ENCODE measurements at regions not wholly inside any gene's neighbourhood (a gene's known extent, or its start where the extent isn't known, plus 50 kb on each side); places are given as distances from the start of the nearest gene placed in this dataset.
"Not testable (repeated sequence)": the region's sequence is repeated elsewhere in the genome, so short reads cannot be mapped to it uniquely, and the experiment has no call there.

DNA sequence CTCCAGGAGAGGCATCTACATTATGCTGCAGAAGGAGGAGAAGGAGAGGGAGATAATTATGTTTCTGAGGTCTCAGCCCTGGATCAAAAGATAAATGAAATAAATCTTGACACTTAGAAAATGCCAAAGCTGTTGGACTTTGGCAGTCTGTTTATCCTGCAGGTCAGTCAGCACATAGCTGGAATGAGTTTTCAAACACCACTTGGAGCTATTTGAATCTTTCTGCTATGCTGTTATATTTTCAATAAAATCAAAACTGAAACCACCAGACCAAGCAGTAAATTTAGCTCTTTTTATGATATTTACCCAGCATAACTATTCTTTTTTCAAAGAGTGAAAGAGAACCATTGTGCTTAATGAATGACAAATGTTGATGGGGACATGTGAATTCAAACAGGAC, 505.1 kb upstream of the ITGA1 start:
- TF ChIP-seq CTCF (IDR thresholded peaks at IDR 0.05; ENCODE audit: insufficient read depth, low read length, poor library complexity, severe bottlenecking): no peak
- no peak for DNase-seq (ENCODE audit: extremely low read depth, insufficient read length)
- no peak overlapping the region for H3K4me3 ChIP-seq (replicated peaks; ENCODE audit: low read depth, low read length)

GRCh38 chr5:52283221-52283620, 504.5 kb upstream of the ITGA1 start:
- no peak for TF ChIP-seq CTCF (IDR thresholded peaks at IDR 0.05; ENCODE audit: insufficient read depth, low read length, poor library complexity, severe bottlenecking)
- Histone ChIP-seq H3K36me3 (ENCODE audit: control insufficient read depth, insufficient read depth, low read length) (no peaks in the 10 kb centered on the region), H3K4me3 (replicated peaks; ENCODE audit: low read depth, low read length) (no peak overlapping the region), H3K27me3 (replicated peaks; ENCODE audit: control insufficient read depth, insufficient read depth, low read length) (no peaks in the 10 kb centered on the region)
- no peak for DNase-seq (ENCODE audit: extremely low read depth, insufficient read length)

More for the DNA sequence above, 505.1 kb upstream of the ITGA1 start:
- Histone ChIP-seq H3K27me3 (replicated peaks; ENCODE audit: control insufficient read depth, insufficient read depth, low read length) (no peaks in the 10 kb centered on the region), H3K36me3 (ENCODE audit: control insufficient read depth, insufficient read depth, low read length) (no peaks in the 10 kb centered on the region)

DNA sequence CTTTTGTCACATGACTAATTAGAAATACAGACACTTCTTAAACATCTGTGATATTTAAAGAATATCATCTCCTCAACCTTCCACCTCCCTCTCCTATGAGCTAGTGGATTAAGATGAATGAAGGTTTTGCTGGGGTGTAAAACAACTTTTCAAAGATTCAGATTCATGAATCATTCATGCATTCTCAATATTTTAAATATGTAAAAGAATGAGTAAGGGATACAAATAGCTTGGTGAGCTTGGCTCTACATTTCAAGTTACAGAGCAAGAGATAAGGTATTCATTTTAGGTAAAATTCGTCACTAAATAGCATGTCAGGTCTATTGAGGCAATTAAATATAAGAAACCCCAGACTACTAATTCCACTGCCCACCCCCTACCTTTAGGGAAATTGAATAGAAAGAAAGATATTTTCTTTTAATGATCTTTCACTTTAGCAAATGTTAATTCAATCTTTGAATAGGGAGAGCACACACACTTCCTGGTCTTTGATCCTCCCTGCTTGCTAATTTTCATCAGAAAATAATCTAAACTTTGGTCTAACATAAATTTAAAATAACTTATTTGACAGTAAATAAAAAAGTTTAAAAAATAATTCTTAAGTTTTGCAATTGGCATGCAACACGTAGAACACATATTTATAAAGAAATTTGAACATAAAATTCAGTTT, 486.9 kb upstream of the ITGA1 start:
- TF ChIP-seq CTCF (IDR thresholded peaks at IDR 0.05; ENCODE audit: insufficient read depth, low read length, poor library complexity, severe bottlenecking): no peak

GRCh38 chr5:52304816-52305215, 482.9 kb upstream of the ITGA1 start:
- not testable (repeated sequence) for H3K27me3 ChIP-seq (replicated peaks; ENCODE audit: control insufficient read depth, insufficient read depth, low read length); H3K4me3 ChIP-seq (replicated peaks; ENCODE audit: low read depth, low read length); DNase-seq (ENCODE audit: extremely low read depth, insufficient read length); H3K36me3 ChIP-seq (ENCODE audit: control insufficient read depth, insufficient read depth, low read length)

More for the DNA sequence above, 486.9 kb upstream of the ITGA1 start:
- no peaks in the 10 kb centered on the region for H3K27me3 ChIP-seq (replicated peaks; ENCODE audit: control insufficient read depth, insufficient read depth, low read length)
- no peak for DNase-seq (ENCODE audit: extremely low read depth, insufficient read length)
- H3K36me3 ChIP-seq (ENCODE audit: control insufficient read depth, insufficient read depth, low read length): no peaks in the 10 kb centered on the region
- H3K4me3 ChIP-seq (replicated peaks; ENCODE audit: low read depth, low read length): no peak overlapping the region

DNA sequence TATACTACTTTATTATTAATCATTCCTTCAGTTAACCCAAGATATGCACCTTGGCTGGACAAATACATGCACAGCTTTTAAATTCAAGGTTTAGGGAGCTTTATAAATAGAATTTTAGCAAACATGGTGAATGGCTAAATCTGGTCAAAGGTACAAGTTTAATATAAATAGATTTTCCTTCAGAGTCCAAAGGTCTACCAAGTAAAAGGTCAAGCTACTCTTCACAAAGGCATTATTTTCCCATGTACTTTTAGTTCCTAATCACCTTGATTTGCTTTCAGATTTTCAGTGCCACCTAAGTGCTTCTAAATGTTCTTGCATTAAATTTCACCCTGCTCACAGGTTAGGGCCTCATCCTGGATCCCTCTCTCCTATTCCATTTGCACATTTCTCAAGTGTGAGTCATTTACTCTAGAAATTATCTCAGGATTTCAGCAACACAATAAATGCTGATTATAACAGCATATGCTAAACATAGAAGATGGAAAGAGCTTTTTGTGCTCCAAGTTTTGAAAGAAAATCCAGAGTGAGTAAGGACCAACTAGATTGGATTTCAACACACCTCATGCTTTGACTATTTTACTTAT, 459.4 kb upstream of the ITGA1 start:
- no peak for TF ChIP-seq CTCF (IDR thresholded peaks at IDR 0.05; ENCODE audit: insufficient read depth, low read length, poor library complexity, severe bottlenecking)
- Histone ChIP-seq H3K27me3 (replicated peaks; ENCODE audit: control insufficient read depth, insufficient read depth, low read length) (no peaks in the 10 kb centered on the region), H3K36me3 (ENCODE audit: control insufficient read depth, insufficient read depth, low read length) (no peaks in the 10 kb centered on the region), H3K4me3 (replicated peaks; ENCODE audit: low read depth, low read length) (no peak overlapping the region)
- no peak for DNase-seq (ENCODE audit: extremely low read depth, insufficient read length)

DNA sequence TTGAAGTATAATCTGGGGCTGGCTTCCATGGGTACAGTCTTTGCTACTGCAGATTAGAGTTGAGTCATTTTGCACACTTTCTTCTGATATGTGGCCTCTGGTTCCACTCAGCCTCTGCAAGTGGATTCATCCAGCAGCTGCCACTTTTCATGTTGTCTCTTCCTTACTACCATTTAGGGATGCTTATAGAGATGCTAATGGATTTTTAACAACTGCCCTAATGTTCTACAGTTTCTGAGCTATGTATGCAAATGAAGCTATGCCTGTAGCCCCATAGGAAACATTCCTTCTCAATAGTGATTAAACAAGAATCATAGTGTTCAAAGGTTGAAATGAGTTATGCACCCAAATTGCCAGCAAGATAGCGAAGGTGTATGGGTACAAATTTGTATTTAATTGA, 456.0 kb upstream of the ITGA1 start:
- Histone ChIP-seq H3K27me3 (replicated peaks; ENCODE audit: control insufficient read depth, insufficient read depth, low read length) (no peaks in the 10 kb centered on the region), H3K4me3 (replicated peaks; ENCODE audit: low read depth, low read length) (no peak overlapping the region), H3K36me3 (ENCODE audit: control insufficient read depth, insufficient read depth, low read length) (no peaks in the 10 kb centered on the region)
- DNase-seq (ENCODE audit: extremely low read depth, insufficient read length): no peak
- TF ChIP-seq CTCF (IDR thresholded peaks at IDR 0.05; ENCODE audit: insufficient read depth, low read length, poor library complexity, severe bottlenecking): no peak
